A549 (cell line): ENCODE measurements at regions not wholly inside any gene's neighbourhood (a gene's known extent, or its start where the extent isn't known, plus 50 kb on each side); places are given as distances from the start of the nearest gene placed in this dataset.
A peak's percentile ranks its signal among the peaks of the same experiment; 100 is the strongest.
"Not testable (repeated sequence)": the region's sequence is repeated elsewhere in the genome, so short reads cannot be mapped to it uniquely, and the experiment has no call there.

Experiments
- ATAC-seq, 2 experiments: fragments of 200-7000 bp in 1 of 2; fragments of >200 bp in 1 of 2; cut with Nextera tagmentation in 1 of 2; cut with Tn5 transposase in 1 of 2; 3 replicates each; pipeline versions ENCODE4 v1.8.0 to v1.9.1; 2018 to 2020; ENCODE audit warnings: mild to moderate bottlenecking in 1 of 2, moderate library complexity in 1 of 2
- CTCF ChIA-PET: fragments of 300-600 bp; sonication (Branson Sonifier 250); formaldehyde crosslinking; extraction: SDS; loops from one replicate; lab custom pipeline; 2021; ENCODE audit warnings: antibody characterized with exemption, inconsistent platforms; lab: Yijun Ruan, JAX
- POLR2A ChIA-PET: fragments of 350-600 bp; formaldehyde crosslinking; extraction: SDS; loops from one replicate; lab custom pipeline; 2021; ENCODE audit warnings: antibody characterized with exemption, inconsistent platforms; lab: Yijun Ruan, JAX
- DNase-seq, 2 experiments: peaks; one replicate each; pipeline versions ENCODE4 v3.0.0 to v3.0.0-alpha.2; 2011 to 2016; ENCODE audit warnings: low read depth in 1 of 2, low spot score in 1 of 2
- FAIRE-seq: peaks from 2 replicates; lab custom pipeline; 2011; peaks lifted over from hg19 to GRCh38; lab: Jason Lieb, UNC
- H3K27ac ChIP-seq, 2 experiments: fragments of >200 bp; sonication (Bioruptor Twin); formaldehyde crosslinking; 3 replicates each; pipeline ENCODE4 v1.5.1; 2016 to 2017
- H3K4me1 ChIP-seq: fragments of >200 bp; sonication (Bioruptor Twin); formaldehyde crosslinking; 3 replicates; pipeline ENCODE4 v1.6.1; 2016
- H3K4me2 ChIP-seq: fragments of >200 bp; sonication (Bioruptor Twin); formaldehyde crosslinking; 3 replicates; pipeline ENCODE4 v1.6.1; 2016
- H3K4me3 ChIP-seq: fragments of >200 bp; sonication (Bioruptor Twin); formaldehyde crosslinking; 3 replicates; pipeline ENCODE4 v1.5.1; 2016
- H3K9me3 ChIP-seq: fragments of >200 bp; sonication (Bioruptor Twin); formaldehyde crosslinking; 3 replicates; pipeline ENCODE4 v1.6.1; 2016
- BHLHE40 ChIP-seq: IDR thresholded peaks from 2 replicates; pipeline ENCODE4 v1.6.1; 2012; ENCODE audit warnings: low read depth, low read length, inconsistent platforms
- CBX2 ChIP-seq: fragments of 200-600 bp; sonication (generic); IDR thresholded peaks from 2 replicates; pipeline ENCODE4 v1.6.1; 2016; ENCODE audit warnings: low read depth, mild to moderate bottlenecking, borderline replicate concordance
- CHD2 ChIP-seq: fragments of 150-350 bp; IDR thresholded peaks from 2 replicates; pipeline ENCODE4 v1.6.1; 2014; ENCODE audit warnings: low read length; ENCODE audit not compliant: partially characterized antibody
- EHF ChIP-seq: fragments of 250-450 bp; sonication (Bioruptor Pico); IDR thresholded peaks from 2 replicates; pipeline ENCODE4 v1.5.0; 2020; ENCODE audit warnings: mild to moderate bottlenecking
- EHMT2 ChIP-seq: fragments of 200-600 bp; sonication (generic); IDR thresholded peaks from 2 replicates; pipeline ENCODE4 v1.6.1; 2016; ENCODE audit warnings: antibody characterized with exemption, low read depth, mild to moderate bottlenecking, moderate library complexity
- ESRRA ChIP-seq: fragments of 150-350 bp; IDR thresholded peaks from 2 replicates; pipeline ENCODE4 v1.6.1; 2014; ENCODE audit warnings: mild to moderate bottlenecking, low read length, borderline replicate concordance
- FOSB ChIP-seq: fragments of 250-450 bp; sonication (Bioruptor Pico); IDR thresholded peaks from 2 replicates; pipeline ENCODE4 v1.5.0; 2020; ENCODE audit warnings: mild to moderate bottlenecking, moderate library complexity
- FOXS1 ChIP-seq: fragments of 250-450 bp; sonication (Bioruptor Pico); IDR thresholded peaks from 2 replicates; pipeline ENCODE4 v1.5.0; 2020; ENCODE audit warnings: mild to moderate bottlenecking, moderate library complexity
- HOXA7 ChIP-seq: fragments of 250-450 bp; sonication (Bioruptor Pico); IDR thresholded peaks from 2 replicates; pipeline ENCODE4 v1.5.0; 2020; ENCODE audit warnings: mild to moderate bottlenecking, moderate library complexity
- HOXB5 ChIP-seq: fragments of 250-450 bp; sonication (Bioruptor Pico); IDR thresholded peaks from 2 replicates; pipeline ENCODE4 v1.5.0; 2020; ENCODE audit warnings: mild to moderate bottlenecking, moderate library complexity
- NFE2L2 ChIP-seq: fragments of 150-350 bp; conservative IDR thresholded peaks from 2 replicates; pipeline ENCODE4 v1.6.1; 2014; ENCODE audit warnings: low read length
- NR3C1 ChIP-seq: fragments of >200 bp; sonication (Bioruptor Twin); formaldehyde crosslinking; IDR thresholded peaks from 3 replicates; pipeline ENCODE4 v1.6.1; 2017
- RAD21 ChIP-seq, 2 experiments: fragments of >200 bp in 1 of 2; sonication (Bioruptor Twin) in 1 of 2; formaldehyde crosslinking in 1 of 2; IDR thresholded peaks in 1 of 2; conservative IDR thresholded peaks in 1 of 2; 2 replicates in 1 of 2; 3 replicates in 1 of 2; pipeline ENCODE4 v1.6.1; 2012 to 2018; ENCODE audit warnings: inconsistent platforms in 1 of 2
- RARB ChIP-seq: fragments of 250-450 bp; sonication (Bioruptor Pico); IDR thresholded peaks from 2 replicates; pipeline ENCODE4 v1.8.0; 2021; ENCODE audit warnings: mild to moderate bottlenecking, moderate library complexity
- RCOR1 ChIP-seq: fragments of 150-350 bp; IDR thresholded peaks from 2 replicates; pipeline ENCODE4 v1.6.1; 2014; ENCODE audit warnings: antibody characterized with exemption, low read length, low read depth
- SMC3 ChIP-seq: fragments of >200 bp; sonication (Bioruptor Twin); formaldehyde crosslinking; IDR thresholded peaks from 3 replicates; pipeline ENCODE4 v1.6.1; 2018; ENCODE audit warnings: inconsistent platforms
- SREBF2 ChIP-seq: fragments of 450-650 bp; IDR thresholded peaks from 2 replicates; pipeline ENCODE4 v1.6.1; 2014; ENCODE audit warnings: mild to moderate bottlenecking, moderate library complexity
- TP53 ChIP-seq: fragments of 250-450 bp; sonication (Bioruptor Pico); IDR thresholded peaks from 2 replicates; pipeline ENCODE4 v1.5.0; 2021; ENCODE audit warnings: mild to moderate bottlenecking, moderate library complexity
- ZSCAN20 ChIP-seq: fragments of 250-450 bp; sonication (Bioruptor Pico); IDR thresholded peaks from 2 replicates; pipeline ENCODE4 v1.8.0; 2022; ENCODE audit warnings: mild to moderate bottlenecking, moderate library complexity
- WGBS: methylation state at CpG from one replicate; pipeline ENCODE4 v1.1.6; 2017; ENCODE audit errors: missing lambda C conversion rate; 5-methylcytosine and 5-hydroxymethylcytosine counted together
- TF ChIP-seq, protein P1 (sequence below): fragments of >200 bp; sonication (Bioruptor Twin); formaldehyde crosslinking; IDR thresholded peaks from 2 replicates; pipeline ENCODE4 v1.6.1; 2016
- TF ChIP-seq, protein P2 (sequence below): fragments of >200 bp; sonication (Bioruptor Twin); formaldehyde crosslinking; IDR thresholded peaks from 3 replicates; pipeline ENCODE4 v1.5.1; 2016
- TF ChIP-seq, protein P3 (sequence below): IDR thresholded peaks from 2 replicates; pipeline ENCODE4 v1.6.1; 2012

DNA sequence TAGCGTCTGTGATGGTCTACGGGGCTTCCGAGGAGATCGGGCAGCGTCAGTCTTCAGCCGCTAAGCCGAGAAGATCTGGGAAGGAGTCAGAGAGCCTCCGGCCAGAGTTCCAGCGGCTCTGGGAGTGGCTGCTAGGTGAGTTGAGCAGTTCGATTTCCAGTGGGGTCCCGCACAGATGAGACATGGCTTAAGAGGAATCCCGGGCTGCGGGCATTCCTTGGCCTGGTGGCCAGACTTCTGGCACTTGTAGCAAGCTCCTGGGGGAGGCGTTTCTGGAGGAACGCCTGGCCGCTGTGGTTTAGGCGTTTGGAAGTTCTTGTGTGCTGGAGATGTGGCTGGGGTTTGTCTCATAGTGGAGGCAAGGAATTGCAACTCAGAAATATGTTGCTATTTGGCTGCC lies 915.3 kb upstream of the CRIM1 start:
- H3K27ac ChIP-seq, DNase-seq, FAIRE-seq, H3K4me1 ChIP-seq, ATAC-seq, H3K9me3 ChIP-seq, H3K4me2 ChIP-seq, H3K4me3 ChIP-seq, CTCF ChIA-PET, POLR2A ChIA-PET: not testable (repeated sequence)
- WGBS = 56% methylated on average over 15 of the region's 17 CpGs

DNA sequence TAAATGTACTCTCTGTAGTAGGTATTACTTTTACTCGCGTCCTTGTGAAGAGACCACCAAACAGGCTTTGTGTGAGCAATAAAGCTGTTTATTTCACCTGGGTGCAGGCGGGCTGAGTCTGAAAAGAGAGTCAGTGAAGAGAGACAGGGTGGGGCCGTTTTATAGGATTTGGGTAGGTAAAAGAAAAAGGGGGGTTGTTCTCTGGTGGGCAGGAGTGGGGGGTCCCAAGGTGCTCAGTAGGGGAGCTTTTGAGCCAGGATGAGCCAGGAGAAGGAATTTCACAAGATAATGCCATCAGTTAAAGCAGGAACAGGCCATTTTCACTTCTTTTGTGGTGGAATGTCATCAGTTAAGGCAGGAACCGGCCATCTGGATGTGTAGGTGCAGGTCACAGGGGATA lies 918.7 kb upstream of the CRIM1 start:
- CTCF ChIA-PET = interaction anchor here (1.0 kb wide), 1 partner anchor 1414 kb away, joined by 3 read pairs; no protein-coding TSS in a partner anchor
- H3K9me3 ChIP-seq, H3K4me2 ChIP-seq, H3K27ac ChIP-seq, ATAC-seq, H3K4me3 ChIP-seq, DNase-seq, POLR2A ChIA-PET, H3K4me1 ChIP-seq, FAIRE-seq: not testable (repeated sequence)
- 35% methylated on average over 5 of the region's 5 CpGs for WGBS

DNA sequence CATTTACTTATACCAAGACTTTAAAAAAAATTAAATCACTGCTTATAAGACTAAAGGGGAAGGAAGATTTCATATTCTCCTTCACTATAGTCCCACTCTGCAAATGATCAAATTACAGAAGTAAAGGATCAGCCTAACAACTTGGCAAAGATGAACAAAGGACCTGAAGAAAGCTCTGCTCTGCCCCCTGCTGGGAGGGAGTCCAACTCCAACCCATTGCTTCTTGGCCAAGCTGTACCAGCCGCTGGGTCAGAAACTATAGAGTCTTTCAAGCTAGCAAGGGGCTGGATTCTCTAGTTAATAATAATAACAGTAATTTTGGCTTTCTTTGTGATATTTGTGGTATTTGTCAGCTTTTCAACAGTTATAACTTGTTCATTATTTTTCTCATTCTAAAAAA lies 927.0 kb upstream of the CRIM1 start:
- DNase-seq = peak in 1 of 2 experiments; percentile 58
- TF ChIP-seq HOXB5 (no peak), SMC3 (peak; percentile 48; the same call in 2 of the 3 replicates), HOXA7 (no peak), ESRRA (no peak), RAD21 (conservative IDR thresholded peaks at IDR 0.05 in 1 of 2, IDR thresholded peaks at IDR 0.05 in 1 of 2) (peak; percentile 48 to 49)
- TF ChIP-seq, protein P1, sequence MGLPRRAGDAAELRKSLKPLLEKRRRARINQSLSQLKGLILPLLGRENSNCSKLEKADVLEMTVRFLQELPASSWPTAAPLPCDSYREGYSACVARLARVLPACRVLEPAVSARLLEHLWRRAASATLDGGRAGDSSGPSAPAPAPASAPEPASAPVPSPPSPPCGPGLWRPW = no peak
- TF ChIP-seq, protein P2, sequence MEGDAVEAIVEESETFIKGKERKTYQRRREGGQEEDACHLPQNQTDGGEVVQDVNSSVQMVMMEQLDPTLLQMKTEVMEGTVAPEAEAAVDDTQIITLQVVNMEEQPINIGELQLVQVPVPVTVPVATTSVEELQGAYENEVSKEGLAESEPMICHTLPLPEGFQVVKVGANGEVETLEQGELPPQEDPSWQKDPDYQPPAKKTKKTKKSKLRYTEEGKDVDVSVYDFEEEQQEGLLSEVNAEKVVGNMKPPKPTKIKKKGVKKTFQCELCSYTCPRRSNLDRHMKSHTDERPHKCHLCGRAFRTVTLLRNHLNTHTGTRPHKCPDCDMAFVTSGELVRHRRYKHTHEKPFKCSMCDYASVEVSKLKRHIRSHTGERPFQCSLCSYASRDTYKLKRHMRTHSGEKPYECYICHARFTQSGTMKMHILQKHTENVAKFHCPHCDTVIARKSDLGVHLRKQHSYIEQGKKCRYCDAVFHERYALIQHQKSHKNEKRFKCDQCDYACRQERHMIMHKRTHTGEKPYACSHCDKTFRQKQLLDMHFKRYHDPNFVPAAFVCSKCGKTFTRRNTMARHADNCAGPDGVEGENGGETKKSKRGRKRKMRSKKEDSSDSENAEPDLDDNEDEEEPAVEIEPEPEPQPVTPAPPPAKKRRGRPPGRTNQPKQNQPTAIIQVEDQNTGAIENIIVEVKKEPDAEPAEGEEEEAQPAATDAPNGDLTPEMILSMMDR = peak; percentile 50
- H3K27ac ChIP-seq = no peak overlapping the region
- no peak overlapping the region for H3K4me3 ChIP-seq
- FAIRE-seq = no peak
- no peaks in the 10 kb centered on the region for H3K4me1 ChIP-seq
- no peaks in the 10 kb centered on the region for H3K9me3 ChIP-seq
- 17% methylated on average over 1 of the region's 1 CpG for WGBS
- no peak overlapping the region for H3K4me2 ChIP-seq
- ATAC-seq = peak in 1 of 2 experiments; percentile 77; a peak in 4 of 6 replicates
- ChIA-PET POLR2A (no interaction called here), CTCF (interaction anchor here (0.6 to 1.1 kb wide), 2 partner anchors 909 to 1066 kb away, joined by 3 read pairs; no protein-coding TSS in a partner anchor)

DNA sequence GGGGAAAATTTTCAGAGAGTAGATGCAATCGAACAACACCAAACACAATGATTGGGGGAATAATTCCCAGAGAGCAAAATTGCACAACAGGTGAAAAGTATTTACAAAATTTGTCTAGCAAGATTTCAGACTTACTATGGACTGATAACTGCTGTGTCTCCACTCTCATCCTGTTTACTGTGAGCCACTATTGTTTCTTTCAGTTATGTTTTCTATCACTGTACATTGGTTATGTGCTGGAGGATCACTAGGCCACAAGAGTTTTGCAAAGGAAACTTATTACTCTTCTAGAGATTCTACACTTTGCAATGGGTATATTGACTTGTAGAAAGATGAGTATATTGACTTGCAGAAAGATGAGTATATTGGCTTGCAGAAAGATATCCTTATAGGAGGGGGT lies 934.1 kb upstream of the CRIM1 start:
- POLR2A ChIA-PET = no interaction called here

DNA sequence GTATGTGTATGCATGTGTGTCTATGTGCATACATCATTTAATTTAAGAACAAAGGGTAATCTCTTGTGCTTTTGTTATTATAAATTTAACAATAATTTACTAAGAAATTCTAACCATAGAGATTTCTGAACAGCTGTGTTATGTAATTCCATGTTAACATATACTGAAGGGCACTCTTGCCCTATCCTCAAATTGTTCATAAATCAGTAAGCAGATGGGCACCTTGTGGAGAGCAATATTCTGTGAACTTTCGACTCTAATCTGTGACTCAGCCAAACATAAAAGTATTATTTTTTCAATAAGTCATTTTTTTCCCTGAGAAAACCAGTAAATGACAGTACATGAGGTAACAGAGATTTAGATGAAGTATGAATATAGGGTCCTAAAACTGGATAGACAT lies 938.3 kb upstream of the CRIM1 start:
- ATAC-seq (no peak), DNase-seq (no peak), FAIRE-seq (no peak)
- Histone ChIP-seq H3K4me1 (no peaks in the 10 kb centered on the region), H3K27ac (no peak overlapping the region), H3K4me2 (no peak overlapping the region), H3K4me3 (no peak overlapping the region), H3K9me3 (no peaks in the 10 kb centered on the region)
- CTCF ChIA-PET = no interaction called here
- POLR2A ChIA-PET = no interaction called here
- 0% methylated on average over 1 of the region's 1 CpG for WGBS
- TF ChIP-seq NFE2L2 (no peak), EHMT2 (no peak), RARB (no peak), CHD2 (no peak), FOSB (no peak), EHF (CRISPR knock-in tag) (no peak), CBX2 (no peak), RCOR1 (no peak), SREBF2 (no peak), ZSCAN20 (no peak)
- TF ChIP-seq, protein P3, sequence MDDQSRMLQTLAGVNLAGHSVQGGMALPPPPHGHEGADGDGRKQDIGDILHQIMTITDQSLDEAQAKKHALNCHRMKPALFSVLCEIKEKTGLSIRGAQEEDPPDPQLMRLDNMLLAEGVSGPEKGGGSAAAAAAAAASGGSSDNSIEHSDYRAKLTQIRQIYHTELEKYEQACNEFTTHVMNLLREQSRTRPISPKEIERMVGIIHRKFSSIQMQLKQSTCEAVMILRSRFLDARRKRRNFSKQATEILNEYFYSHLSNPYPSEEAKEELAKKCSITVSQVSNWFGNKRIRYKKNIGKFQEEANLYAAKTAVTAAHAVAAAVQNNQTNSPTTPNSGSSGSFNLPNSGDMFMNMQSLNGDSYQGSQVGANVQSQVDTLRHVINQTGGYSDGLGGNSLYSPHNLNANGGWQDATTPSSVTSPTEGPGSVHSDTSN = no peak

More for the DNA sequence above, 934.1 kb upstream of the CRIM1 start:
- TF ChIP-seq FOXS1 (CRISPR knock-in tag) (no peak), NR3C1 (no peak), TP53 (CRISPR knock-in tag) (no peak), HOXA7 (no peak), BHLHE40 (no peak)
- TF ChIP-seq, protein P1 = no peak
- TF ChIP-seq, protein P3 = no peak
- no peak for ATAC-seq
- no peak overlapping the region for H3K4me2 ChIP-seq
- H3K27ac ChIP-seq = no peak overlapping the region
- H3K4me3 ChIP-seq = no peak overlapping the region
- 7% methylated on average over 1 of the region's 1 CpG for WGBS
- CTCF ChIA-PET = no interaction called here
- no peaks in the 10 kb centered on the region for H3K4me1 ChIP-seq
- DNase-seq = no peak
- H3K9me3 ChIP-seq = no peaks in the 10 kb centered on the region
- no peak for FAIRE-seq
